Caco-2 (cell line): ENCODE measurements at regions not wholly inside any gene's neighbourhood (a gene's known extent, or its start where the extent isn't known, plus 50 kb on each side); places are given as distances from the start of the nearest gene placed in this dataset.

Experiments used
- BruUV-seq: library from RNA; stranded (reverse); fragments of 400-500 nt; replicated peaks from 2 replicates; lab custom pipeline; 2021; lab: Mats Ljungman, UMichigan
- CTCF ChIA-PET: fragments of 300-600 bp; sonication (Branson Sonifier 250); formaldehyde crosslinking; loops from one replicate; lab custom pipeline; 2022; ENCODE audit warnings: antibody characterized with exemption; lab: Charles Lee
- POLR2A ChIA-PET: fragments of 300-600 bp; sonication (Branson Sonifier 250); formaldehyde crosslinking; loops from one replicate; lab custom pipeline; 2022; ENCODE audit warnings: antibody characterized with exemption; lab: Charles Lee
- DNase-seq, 2 experiments: peaks; one replicate each; pipeline versions ENCODE4 v3.0.0 to v3.0.0-alpha.2; 2020 to 2022
- H3K27me3 ChIP-seq: replicated peaks from 2 replicates; pipeline ENCODE4 v1.6.0; 2011; ENCODE audit warnings: low read length; ENCODE audit not compliant: control insufficient read depth, insufficient read depth
- H3K36me3 ChIP-seq: 2 replicates; pipeline ENCODE4 v1.5.1; 2011; ENCODE audit warnings: low read length; ENCODE audit not compliant: control insufficient read depth, insufficient read depth
- H3K4me1 ChIP-seq: fragments of 250-450 bp; sonication (Bioruptor Pico); 2 replicates; pipeline ENCODE4 v1.5.1; 2020; ENCODE audit warnings: mild to moderate bottlenecking
- H3K4me3 ChIP-seq: 2 replicates; pipeline ENCODE4 v1.5.1; 2011; ENCODE audit warnings: low read depth, mild to moderate bottlenecking, control low read depth, low read length
- H3K9me3 ChIP-seq: fragments of 250-450 bp; sonication (Bioruptor Pico); 2 replicates; pipeline ENCODE4 v1.5.1; 2020; ENCODE audit warnings: mild to moderate bottlenecking, moderate library complexity
- H3K27ac Mint-ChIP-seq: one replicate; pipeline ENCODE4 v1.8.0; 2022; ENCODE audit warnings: mixed read lengths; ENCODE audit not compliant: unreplicated experiment
- H3K27me3 Mint-ChIP-seq: one replicate; pipeline ENCODE4 v1.8.0; 2022; ENCODE audit warnings: mixed read lengths; ENCODE audit not compliant: insufficient read depth, unreplicated experiment
- H3K36me3 Mint-ChIP-seq: one replicate; pipeline ENCODE4 v1.8.0; 2022; ENCODE audit warnings: mild to moderate bottlenecking, mixed read lengths; ENCODE audit not compliant: insufficient read depth, unreplicated experiment
- H3K4me1 Mint-ChIP-seq: one replicate; pipeline ENCODE4 v1.8.0; 2022; ENCODE audit warnings: low read depth, mixed read lengths; ENCODE audit not compliant: unreplicated experiment
- H3K4me3 Mint-ChIP-seq: one replicate; pipeline ENCODE4 v1.8.0; 2022; ENCODE audit warnings: mild to moderate bottlenecking, moderate library complexity, mixed read lengths; ENCODE audit not compliant: unreplicated experiment
- H3K9me3 Mint-ChIP-seq: one replicate; pipeline ENCODE4 v1.8.0; 2022; ENCODE audit warnings: mixed read lengths; ENCODE audit not compliant: unreplicated experiment
- intact Hi-C: fragments of 100-400 bp; cut with micrococcal nuclease; formaldehyde crosslinking; loops from one replicate; pipeline ENCODE4 v1.10.0; 2022; ENCODE audit not compliant: unreplicated experiment
- TF ChIP-seq, protein P1 (sequence below), 2 experiments: fragments of 200-600 bp in 1 of 2; IDR thresholded peaks; 1 replicate in 1 of 2; 2 replicates in 1 of 2; pipeline versions ENCODE4 v1.5.1 to v1.8.0; 2011 to 2022; ENCODE audit warnings: antibody characterized with exemption in 1 of 2, control low read depth in 1 of 2, inconsistent platforms in 1 of 2, low read depth in 1 of 2, low read length in 1 of 2, mild to moderate bottlenecking in 1 of 2, moderate library complexity in 1 of 2; ENCODE audit not compliant: insufficient read depth in 1 of 2, severe bottlenecking in 1 of 2, unreplicated experiment in 1 of 2

DNA sequence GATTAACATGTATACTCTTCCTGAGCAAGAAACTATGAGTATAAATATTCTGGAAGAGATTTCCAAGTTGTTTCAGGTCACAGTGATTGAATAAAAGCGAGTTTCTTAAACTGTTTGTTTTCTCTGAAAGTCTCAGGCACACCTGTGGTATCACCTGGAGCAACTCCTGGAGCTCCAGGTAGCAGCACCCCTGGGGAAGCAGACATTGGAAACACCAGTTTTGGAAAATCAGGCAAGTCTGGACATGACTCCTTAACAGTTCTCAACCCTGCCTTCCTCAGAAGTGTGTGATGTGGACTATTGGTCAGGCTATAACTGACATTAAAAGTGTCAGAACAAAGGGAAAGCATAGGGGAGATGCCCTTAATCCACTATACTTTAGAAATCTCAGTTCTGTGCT is 217.6 kb upstream of the CNTN1 start:
- Histone ChIP-seq H3K36me3 (no peaks in the 10 kb centered on the region; the same call in 1 of the 2 replicates), H3K4me3 (no peak overlapping the region), H3K9me3 (peaks cover 6% of the 10 kb centered on the region; the same call in 1 of the 2 replicates), H3K4me1 (no peaks in the 10 kb centered on the region), H3K27me3 (no peaks in the 10 kb centered on the region)
- Mint-ChIP-seq H3K27ac (no peak overlapping the region), H3K36me3 (no peaks in the 10 kb centered on the region), H3K4me1 (no peaks in the 10 kb centered on the region), H3K27me3 (no peaks in the 10 kb centered on the region), H3K4me3 (no peak overlapping the region), H3K9me3 (peaks cover 9% of the 10 kb centered on the region)
- TF ChIP-seq, protein P1, sequence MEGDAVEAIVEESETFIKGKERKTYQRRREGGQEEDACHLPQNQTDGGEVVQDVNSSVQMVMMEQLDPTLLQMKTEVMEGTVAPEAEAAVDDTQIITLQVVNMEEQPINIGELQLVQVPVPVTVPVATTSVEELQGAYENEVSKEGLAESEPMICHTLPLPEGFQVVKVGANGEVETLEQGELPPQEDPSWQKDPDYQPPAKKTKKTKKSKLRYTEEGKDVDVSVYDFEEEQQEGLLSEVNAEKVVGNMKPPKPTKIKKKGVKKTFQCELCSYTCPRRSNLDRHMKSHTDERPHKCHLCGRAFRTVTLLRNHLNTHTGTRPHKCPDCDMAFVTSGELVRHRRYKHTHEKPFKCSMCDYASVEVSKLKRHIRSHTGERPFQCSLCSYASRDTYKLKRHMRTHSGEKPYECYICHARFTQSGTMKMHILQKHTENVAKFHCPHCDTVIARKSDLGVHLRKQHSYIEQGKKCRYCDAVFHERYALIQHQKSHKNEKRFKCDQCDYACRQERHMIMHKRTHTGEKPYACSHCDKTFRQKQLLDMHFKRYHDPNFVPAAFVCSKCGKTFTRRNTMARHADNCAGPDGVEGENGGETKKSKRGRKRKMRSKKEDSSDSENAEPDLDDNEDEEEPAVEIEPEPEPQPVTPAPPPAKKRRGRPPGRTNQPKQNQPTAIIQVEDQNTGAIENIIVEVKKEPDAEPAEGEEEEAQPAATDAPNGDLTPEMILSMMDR (IDR thresholded peaks at IDR 0.05; ENCODE audit: insufficient read depth in 1 of 2, low read depth in 1 of 2, low read length in 1 of 2, severe bottlenecking in 1 of 2, unreplicated experiment in 1 of 2), result no peak
- intact Hi-C loops, result no loop called here
- DNase-seq, result no peak
- no TSS peak for BruUV-seq
- POLR2A ChIA-PET, result no interaction called here
- CTCF ChIA-PET, result no interaction called here

GRCh38 chr12:40499856-40500255 is 192.4 kb upstream of the CNTN1 start:
- no peak overlapping the region for H3K4me3 Mint-ChIP-seq
- H3K4me1 Mint-ChIP-seq, result no peaks in the 10 kb centered on the region
- Histone ChIP-seq H3K9me3 (no peaks in the 10 kb centered on the region; the same call in 1 of the 2 replicates), H3K27me3 (no peaks in the 10 kb centered on the region), H3K4me3 (no peak overlapping the region), H3K4me1 (no peaks in the 10 kb centered on the region), H3K36me3 (no peaks in the 10 kb centered on the region)
- no peak overlapping the region for H3K27ac Mint-ChIP-seq
- no peaks in the 10 kb centered on the region for H3K9me3 Mint-ChIP-seq
- H3K27me3 Mint-ChIP-seq, result no peaks in the 10 kb centered on the region
- no TSS peak for BruUV-seq
- intact Hi-C loops, result no loop called here
- POLR2A ChIA-PET, result no interaction called here
- DNase-seq, result no peak
- no peaks in the 10 kb centered on the region for H3K36me3 Mint-ChIP-seq
- CTCF ChIA-PET, result no interaction called here
- TF ChIP-seq, protein P1 (IDR thresholded peaks at IDR 0.05; ENCODE audit: insufficient read depth in 1 of 2, low read depth in 1 of 2, low read length in 1 of 2, severe bottlenecking in 1 of 2, unreplicated experiment in 1 of 2), result no peak

GRCh38 chr12:40502322-40502721 is 189.9 kb upstream of the CNTN1 start:
- intact Hi-C loops, result no loop called here
- Mint-ChIP-seq H3K27ac (no peak overlapping the region), H3K4me3 (no peak overlapping the region), H3K4me1 (no peaks in the 10 kb centered on the region), H3K27me3 (no peaks in the 10 kb centered on the region), H3K36me3 (no peaks in the 10 kb centered on the region), H3K9me3 (no peaks in the 10 kb centered on the region)
- DNase-seq, result no peak
- no peaks in the 10 kb centered on the region for H3K36me3 ChIP-seq
- no TSS peak for BruUV-seq
- H3K4me3 ChIP-seq, result no peak overlapping the region
- H3K9me3 ChIP-seq, result no peaks in the 10 kb centered on the region; the same call in 1 of the 2 replicates
- ChIA-PET CTCF (no interaction called here), POLR2A (no interaction called here)
- no peaks in the 10 kb centered on the region for H3K4me1 ChIP-seq
- H3K27me3 ChIP-seq, result no peaks in the 10 kb centered on the region
- TF ChIP-seq, protein P1 (IDR thresholded peaks at IDR 0.05; ENCODE audit: insufficient read depth in 1 of 2, low read depth in 1 of 2, low read length in 1 of 2, severe bottlenecking in 1 of 2, unreplicated experiment in 1 of 2), result no peak
